Fibroblast of lung (primary cell): ENCODE measurements at regions not wholly inside any gene's neighbourhood (a gene's known extent, or its start where the extent isn't known, plus 50 kb on each side); places are given as distances from the start of the nearest gene placed in this dataset.

Experiments used
- EZH2 ChIP-seq: IDR thresholded peaks from 2 replicates; pipeline ENCODE4 v1.5.1; 2012; ENCODE audit warnings: low read length, control low read depth, mild to moderate bottlenecking; ENCODE audit errors: missing control alignments
- TF ChIP-seq, protein P1 (sequence below), 2 donors: IDR thresholded peaks in 1 of 2; conservative IDR thresholded peaks in 1 of 2; 1 replicate in 1 of 2; 2 replicates in 1 of 2; pipeline ENCODE4 v1.5.1; 2011 to 2012; ENCODE audit warnings: low read length in 2 of 2, control low read depth in 1 of 2, inconsistent platforms in 1 of 2, low read depth in 1 of 2, mild to moderate bottlenecking in 1 of 2

DNA sequence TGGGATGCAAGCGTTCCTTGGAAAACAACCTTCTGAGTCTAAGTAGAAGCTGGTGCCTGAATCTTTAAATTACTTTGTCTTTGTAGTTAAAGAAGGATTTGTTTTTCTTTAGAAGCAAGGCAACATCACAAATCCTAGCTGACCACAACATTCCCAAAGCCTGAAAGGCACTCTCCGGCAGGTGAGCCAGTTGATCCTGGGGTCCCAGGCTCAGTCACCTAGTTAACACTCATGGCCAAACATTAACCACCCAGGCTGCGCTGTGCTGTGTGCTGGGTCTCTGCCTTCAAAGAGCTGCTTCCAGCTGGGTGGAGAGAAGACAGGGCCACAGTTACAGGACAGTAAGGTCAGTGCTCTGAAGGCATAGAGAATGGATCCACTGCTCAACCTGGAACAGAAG lies 120.0 kb upstream of the TRIB2 start:
- TF ChIP-seq, protein P1, sequence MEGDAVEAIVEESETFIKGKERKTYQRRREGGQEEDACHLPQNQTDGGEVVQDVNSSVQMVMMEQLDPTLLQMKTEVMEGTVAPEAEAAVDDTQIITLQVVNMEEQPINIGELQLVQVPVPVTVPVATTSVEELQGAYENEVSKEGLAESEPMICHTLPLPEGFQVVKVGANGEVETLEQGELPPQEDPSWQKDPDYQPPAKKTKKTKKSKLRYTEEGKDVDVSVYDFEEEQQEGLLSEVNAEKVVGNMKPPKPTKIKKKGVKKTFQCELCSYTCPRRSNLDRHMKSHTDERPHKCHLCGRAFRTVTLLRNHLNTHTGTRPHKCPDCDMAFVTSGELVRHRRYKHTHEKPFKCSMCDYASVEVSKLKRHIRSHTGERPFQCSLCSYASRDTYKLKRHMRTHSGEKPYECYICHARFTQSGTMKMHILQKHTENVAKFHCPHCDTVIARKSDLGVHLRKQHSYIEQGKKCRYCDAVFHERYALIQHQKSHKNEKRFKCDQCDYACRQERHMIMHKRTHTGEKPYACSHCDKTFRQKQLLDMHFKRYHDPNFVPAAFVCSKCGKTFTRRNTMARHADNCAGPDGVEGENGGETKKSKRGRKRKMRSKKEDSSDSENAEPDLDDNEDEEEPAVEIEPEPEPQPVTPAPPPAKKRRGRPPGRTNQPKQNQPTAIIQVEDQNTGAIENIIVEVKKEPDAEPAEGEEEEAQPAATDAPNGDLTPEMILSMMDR (conservative IDR thresholded peaks at IDR 0.05 in 1 of 2, IDR thresholded peaks at IDR 0.05 in 1 of 2; ENCODE audit: low read depth in 1 of 2, low read length in 2 of 2) = no peak
- TF ChIP-seq EZH2 = no peak
